T-helper 2 cell treated with Interferon-gamma antibody and Interleukin-4, amounts not matched to agents 5 μg/mL and 100 μg/mL, for 36 hours (primary cell): ENCODE measurements at regions not wholly inside any gene's neighbourhood (a gene's known extent, or its start where the extent isn't known, plus 50 kb on each side); places are given as distances from the start of the nearest gene placed in this dataset.

ENCODE experiments used
- DNase-seq: peaks from one replicate; pipeline ENCODE4 v3.0.0; 2021; ENCODE audit warnings: low spot score
- H3K27ac Mint-ChIP-seq: one replicate; pipeline ENCODE4 v1.8.0; 2021; ENCODE audit warnings: mild to moderate bottlenecking, mixed read lengths
- H3K27me3 Mint-ChIP-seq: one replicate; pipeline ENCODE4 v1.8.0; 2021; ENCODE audit warnings: low read depth, mixed read lengths
- H3K36me3 Mint-ChIP-seq: one replicate; pipeline ENCODE4 v1.8.0; 2021; ENCODE audit warnings: low read depth, mixed read lengths
- H3K4me1 Mint-ChIP-seq: one replicate; pipeline ENCODE4 v1.8.0; 2021; ENCODE audit warnings: low read depth, mixed read lengths
- H3K4me3 Mint-ChIP-seq: one replicate; pipeline ENCODE4 v1.8.0; 2022; ENCODE audit warnings: mild to moderate bottlenecking, moderate library complexity, mixed read lengths
- H3K9me3 Mint-ChIP-seq: one replicate; pipeline ENCODE4 v1.8.0; 2021; ENCODE audit warnings: mixed read lengths

- Mint-ChIP-seq H3K4me3 (no peak overlapping the region), H3K36me3 (no peaks in the 10 kb centered on the region), H3K27me3 (no peaks in the 10 kb centered on the region), H3K4me1 (no peaks in the 10 kb centered on the region), H3K27ac (no peak overlapping the region), H3K9me3 (no peaks in the 10 kb centered on the region)
- no peak for DNase-seq
Observed at GRCh38 chr3:124300416-124300815, 308.5 kb upstream of the ROPN1 start.

- Mint-ChIP-seq H3K27me3 (no peaks in the 10 kb centered on the region), H3K27ac (no peak overlapping the region), H3K4me3 (no peak overlapping the region), H3K4me1 (no peaks in the 10 kb centered on the region), H3K9me3 (peaks cover 10% of the 10 kb centered on the region), H3K36me3 (no peaks in the 10 kb centered on the region)
- no peak for DNase-seq
Observed at GRCh38 chr3:124303305-124303910, 311.5 kb upstream of the ROPN1 start.

GRCh38 chr3:124306665-124307064, 314.7 kb upstream of the ROPN1 start:
- Mint-ChIP-seq H3K9me3 (peaks cover 10% of the 10 kb centered on the region), H3K4me3 (no peak overlapping the region), H3K36me3 (no peaks in the 10 kb centered on the region), H3K4me1 (no peaks in the 10 kb centered on the region), H3K27ac (no peak overlapping the region), H3K27me3 (no peaks in the 10 kb centered on the region)
- DNase-seq, result no peak

GRCh38 chr3:124313621-124314020, 321.7 kb upstream of the ROPN1 start:
- Mint-ChIP-seq H3K27me3 (no peaks in the 10 kb centered on the region), H3K27ac (no peak overlapping the region), H3K4me1 (no peaks in the 10 kb centered on the region), H3K9me3 (no peaks in the 10 kb centered on the region), H3K36me3 (no peaks in the 10 kb centered on the region), H3K4me3 (no peak overlapping the region)
- DNase-seq, result no peak

- H3K27ac Mint-ChIP-seq, result no peak overlapping the region
- H3K4me3 Mint-ChIP-seq, result no peak overlapping the region
- H3K4me1 Mint-ChIP-seq, result no peaks in the 10 kb centered on the region
- no peaks in the 10 kb centered on the region for H3K27me3 Mint-ChIP-seq
- H3K36me3 Mint-ChIP-seq, result no peaks in the 10 kb centered on the region
- no peaks in the 10 kb centered on the region for H3K9me3 Mint-ChIP-seq
- no peak for DNase-seq
Observed at GRCh38 chr3:124315215-124316033, 323.5 kb upstream of the ROPN1 start.

GRCh38 chr3:124316034-124316287, 324.0 kb upstream of the ROPN1 start:
- no peak for DNase-seq
- no peak overlapping the region for H3K27ac Mint-ChIP-seq
- no peak overlapping the region for H3K4me3 Mint-ChIP-seq
- H3K4me1 Mint-ChIP-seq, result no peaks in the 10 kb centered on the region
- H3K27me3 Mint-ChIP-seq, result no peaks in the 10 kb centered on the region
- no peaks in the 10 kb centered on the region for H3K36me3 Mint-ChIP-seq
- H3K9me3 Mint-ChIP-seq, result no peaks in the 10 kb centered on the region

GRCh38 chr3:124318014-124318413, 326.1 kb upstream of the ROPN1 start:
- Mint-ChIP-seq H3K4me1 (no peaks in the 10 kb centered on the region), H3K27ac (no peak overlapping the region)

GRCh38 chr3:124318656-124319055, 326.7 kb upstream of the ROPN1 start:
- Mint-ChIP-seq H3K27ac (no peak overlapping the region), H3K4me1 (no peaks in the 10 kb centered on the region), H3K9me3 (no peaks in the 10 kb centered on the region), H3K27me3 (no peaks in the 10 kb centered on the region), H3K36me3 (no peaks in the 10 kb centered on the region), H3K4me3 (no peak overlapping the region)
- DNase-seq, result no peak

More at GRCh38 chr3:124318014-124318413, 326.1 kb upstream of the ROPN1 start:
- H3K9me3 Mint-ChIP-seq, result no peaks in the 10 kb centered on the region
- H3K4me3 Mint-ChIP-seq, result no peak overlapping the region
- H3K27me3 Mint-ChIP-seq, result no peaks in the 10 kb centered on the region
- no peak for DNase-seq
- no peaks in the 10 kb centered on the region for H3K36me3 Mint-ChIP-seq

GRCh38 chr3:124320976-124321375, 329.1 kb upstream of the ROPN1 start:
- Mint-ChIP-seq H3K4me3 (no peak overlapping the region), H3K4me1 (no peaks in the 10 kb centered on the region), H3K36me3 (no peaks in the 10 kb centered on the region), H3K9me3 (no peaks in the 10 kb centered on the region), H3K27ac (no peak overlapping the region), H3K27me3 (no peaks in the 10 kb centered on the region)
- no peak for DNase-seq

- no peaks in the 10 kb centered on the region for H3K27me3 Mint-ChIP-seq
- no peaks in the 10 kb centered on the region for H3K9me3 Mint-ChIP-seq
- no peak for DNase-seq
- H3K27ac Mint-ChIP-seq, result no peak overlapping the region
- no peaks in the 10 kb centered on the region for H3K36me3 Mint-ChIP-seq
- no peak overlapping the region for H3K4me3 Mint-ChIP-seq
- no peaks in the 10 kb centered on the region for H3K4me1 Mint-ChIP-seq
Observed at GRCh38 chr3:124322309-124322880, 330.5 kb upstream of the ROPN1 start.

- H3K4me3 Mint-ChIP-seq, result no peak overlapping the region
- H3K9me3 Mint-ChIP-seq, result no peaks in the 10 kb centered on the region
- H3K4me1 Mint-ChIP-seq, result no peaks in the 10 kb centered on the region
- H3K27ac Mint-ChIP-seq, result no peak overlapping the region
- H3K36me3 Mint-ChIP-seq, result no peaks in the 10 kb centered on the region
- no peak for DNase-seq
- no peaks in the 10 kb centered on the region for H3K27me3 Mint-ChIP-seq
Observed at GRCh38 chr3:124322966-124323365, 331.0 kb upstream of the ROPN1 start.

- Mint-ChIP-seq H3K36me3 (no peaks in the 10 kb centered on the region), H3K27me3 (no peaks in the 10 kb centered on the region), H3K9me3 (no peaks in the 10 kb centered on the region), H3K4me3 (no peak overlapping the region), H3K27ac (no peak overlapping the region), H3K4me1 (no peaks in the 10 kb centered on the region)
- no peak for DNase-seq
Observed at GRCh38 chr3:124325248-124325647, 333.3 kb upstream of the ROPN1 start.

- Mint-ChIP-seq H3K36me3 (no peaks in the 10 kb centered on the region), H3K4me1 (no peaks in the 10 kb centered on the region), H3K27me3 (no peaks in the 10 kb centered on the region), H3K4me3 (no peak overlapping the region), H3K9me3 (no peaks in the 10 kb centered on the region), H3K27ac (no peak overlapping the region)
- DNase-seq, result no peak
Observed at GRCh38 chr3:124329723-124330122, 337.8 kb upstream of the ROPN1 start.

- H3K4me3 Mint-ChIP-seq, result no peak overlapping the region
Observed at GRCh38 chr3:124333931-124334640, 342.2 kb upstream of the ROPN1 start.

More at GRCh38 chr3:124333931-124334640, 342.2 kb upstream of the ROPN1 start:
- no peaks in the 10 kb centered on the region for H3K27me3 Mint-ChIP-seq
- H3K27ac Mint-ChIP-seq, result no peak overlapping the region
- H3K9me3 Mint-ChIP-seq, result no peaks in the 10 kb centered on the region
- no peaks in the 10 kb centered on the region for H3K36me3 Mint-ChIP-seq
- no peak for DNase-seq
- H3K4me1 Mint-ChIP-seq, result no peaks in the 10 kb centered on the region
